Endothelial cell of umbilical vein (primary cell): ENCODE measurements at regions not wholly inside any gene's neighbourhood (a gene's known extent, or its start where the extent isn't known, plus 50 kb on each side); places are given as distances from the start of the nearest gene placed in this dataset.

ENCODE experiments used
- BruUV-seq: library from RNA; stranded (reverse); fragments of 400-500 nt; replicated peaks from 2 replicates; lab custom pipeline; 2021; lab: Mats Ljungman, UMichigan
- CTCF ChIA-PET: fragments of 300-600, 350-600 bp; sonication (Branson Sonifier 250); formaldehyde crosslinking; loops from one replicate; lab custom pipeline; 2021; ENCODE audit warnings: antibody characterized with exemption, inconsistent platforms; lab: Charles Lee
- POLR2A ChIA-PET: fragments of 300-600, 350-600 bp; sonication (Branson Sonifier 250); formaldehyde crosslinking; loops from one replicate; lab custom pipeline; 2021; ENCODE audit warnings: antibody characterized with exemption, inconsistent platforms; lab: Charles Lee
- DNase-seq: peaks from one replicate; pipeline ENCODE4 v3.0.0-alpha.2; 2011; ENCODE audit warnings: low read depth, low spot score
- FAIRE-seq: peaks from 2 replicates; lab custom pipeline; 2011; peaks lifted over from hg19 to GRCh38; lab: Jason Lieb, UNC
- H2AFZ ChIP-seq: 2 replicates; pipeline ENCODE4 v1.6.0; 2012; ENCODE audit warnings: low read depth, low read length, control low read depth, inconsistent platforms
- H3K27ac ChIP-seq: 2 replicates; pipeline ENCODE4 v1.5.1; 2011; ENCODE audit warnings: low read depth, mild to moderate bottlenecking, control low read depth, low read length, moderate library complexity; ENCODE audit not compliant: insufficient read depth
- H3K27me3 ChIP-seq, 2 experiments: 2 replicates each; pipeline versions ENCODE4 v1.6.0 to v1.6.1; 2011; ENCODE audit warnings: low read length in 2 of 2, mixed read lengths in 1 of 2; ENCODE audit not compliant: control insufficient read depth in 2 of 2, insufficient read depth in 2 of 2
- H3K36me3 ChIP-seq, 2 experiments: 2 replicates in 1 of 2; 3 replicates in 1 of 2; pipeline ENCODE4 v1.5.1; 2011; ENCODE audit warnings: low read length in 2 of 2, mild to moderate bottlenecking in 1 of 2, moderate library complexity in 1 of 2; ENCODE audit not compliant: control insufficient read depth in 2 of 2, insufficient read depth in 2 of 2; ENCODE audit errors: extremely low read depth in 1 of 2
- H3K4me1 ChIP-seq: 3 replicates; pipeline ENCODE4 v1.5.1; 2011; ENCODE audit warnings: mild to moderate bottlenecking, low read length; ENCODE audit not compliant: control insufficient read depth, insufficient read depth; ENCODE audit errors: extremely low read depth
- H3K4me2 ChIP-seq: 2 replicates; pipeline ENCODE4 v1.6.1; 2011; ENCODE audit warnings: low read length, control low read depth, mixed read lengths; ENCODE audit not compliant: insufficient read depth
- H3K4me3 ChIP-seq, 3 experiments: fragments of 200-600 bp in 1 of 3; sonication (generic), shearing (Covaris generic) in 1 of 3; replicated peaks in 1 of 3; 2 replicates each; pipeline ENCODE4 v1.5.1; 2011 to 2016; ENCODE audit warnings: control low read depth in 3 of 3, low read length in 3 of 3, mild to moderate bottlenecking in 2 of 3, inconsistent platforms in 1 of 3, low read depth in 1 of 3, moderate library complexity in 1 of 3; ENCODE audit not compliant: insufficient read depth in 1 of 3
- H3K79me2 ChIP-seq: 2 replicates; pipeline ENCODE4 v1.6.0; 2012; ENCODE audit warnings: low read length, inconsistent platforms; ENCODE audit not compliant: control insufficient read depth, insufficient read depth
- H3K9ac ChIP-seq: replicated peaks from 2 replicates; pipeline ENCODE3; 2011; ENCODE audit warnings: low read length, control low read depth; ENCODE audit not compliant: insufficient read depth; ENCODE audit errors: extremely low read depth
- H3K9me1 ChIP-seq: replicated peaks from 3 replicates; pipeline ENCODE4 v1.6.0; 2011; ENCODE audit warnings: mild to moderate bottlenecking, low read length; ENCODE audit not compliant: control insufficient read depth, insufficient read depth; ENCODE audit errors: extremely low read depth
- H3K9me3 ChIP-seq: replicated peaks from 2 replicates; pipeline ENCODE4 v1.5.1; 2012; ENCODE audit warnings: low read length, inconsistent platforms; ENCODE audit not compliant: control insufficient read depth, insufficient read depth
- H4K20me1 ChIP-seq: replicated peaks from 2 replicates; pipeline ENCODE3; 2011; ENCODE audit warnings: mild to moderate bottlenecking, low read length; ENCODE audit not compliant: control insufficient read depth, insufficient read depth; ENCODE audit errors: extremely low read depth
- CTCF ChIP-seq, 2 donors: IDR thresholded peaks; 1 replicate in 1 of 2; 2 replicates in 1 of 2; pipeline ENCODE4 v1.5.1; 2011; ENCODE audit warnings: low read length in 2 of 2, mild to moderate bottlenecking in 2 of 2, moderate library complexity in 2 of 2, control low read depth in 1 of 2, inconsistent platforms in 1 of 2, low read depth in 1 of 2; ENCODE audit not compliant: insufficient read depth in 1 of 2; ENCODE audit errors: extremely low read depth in 1 of 2
- EZH2 ChIP-seq: IDR thresholded peaks from 2 replicates; pipeline ENCODE4 v1.6.1; 2012; ENCODE audit warnings: borderline replicate concordance, low read depth, mild to moderate bottlenecking, moderate library complexity, low read length, inconsistent platforms; ENCODE audit not compliant: severe bottlenecking
- FOS ChIP-seq: IDR thresholded peaks from 2 replicates; pipeline ENCODE4 v1.6.1; 2011; ENCODE audit warnings: mild to moderate bottlenecking, low read length, moderate library complexity, borderline replicate concordance; ENCODE audit not compliant: insufficient read depth
- GATA2 ChIP-seq: IDR thresholded peaks from 2 replicates; pipeline ENCODE4 v1.7.0; 2011; ENCODE audit warnings: low read depth, mild to moderate bottlenecking, moderate library complexity, mixed read lengths, low read length; ENCODE audit not compliant: insufficient read length, insufficient read depth
- JUN ChIP-seq: IDR thresholded peaks from 2 replicates; pipeline ENCODE4 v1.6.1; 2011; ENCODE audit warnings: borderline replicate concordance, low read depth; ENCODE audit not compliant: insufficient read length, insufficient read depth
- MAX ChIP-seq: IDR thresholded peaks from 2 replicates; pipeline ENCODE4 v1.6.1; 2011; ENCODE audit not compliant: insufficient read depth, insufficient read length
- MYC ChIP-seq: IDR thresholded peaks from one replicate; pipeline ENCODE4 v1.6.1; 2011; ENCODE audit warnings: mild to moderate bottlenecking, low read depth, low read length
- POLR2A ChIP-seq: IDR thresholded peaks from 2 replicates; pipeline ENCODE4 v1.6.1; 2012; ENCODE audit warnings: low read depth, mild to moderate bottlenecking, control low read depth, low read length
- POLR2AphosphoS5 ChIP-seq: IDR thresholded peaks from 2 replicates; pipeline ENCODE4 v1.6.1; 2012; ENCODE audit warnings: low read depth, mild to moderate bottlenecking, control low read depth, low read length, moderate library complexity; ENCODE audit not compliant: insufficient read depth
- dilution Hi-C: fragments of 300-500 bp; cut with MboI; formaldehyde crosslinking; loops from one replicate; pipeline ENCODE4 v1.15.0; 2019; ENCODE audit warnings: low sequenced_read_pairs; ENCODE audit not compliant: extremely low pct_ligation_motif_present
- intact Hi-C: fragments of 100-400 bp; cut with micrococcal nuclease; formaldehyde crosslinking; loops from one replicate; pipeline ENCODE4 v1.10.0; 2022

DNA sequence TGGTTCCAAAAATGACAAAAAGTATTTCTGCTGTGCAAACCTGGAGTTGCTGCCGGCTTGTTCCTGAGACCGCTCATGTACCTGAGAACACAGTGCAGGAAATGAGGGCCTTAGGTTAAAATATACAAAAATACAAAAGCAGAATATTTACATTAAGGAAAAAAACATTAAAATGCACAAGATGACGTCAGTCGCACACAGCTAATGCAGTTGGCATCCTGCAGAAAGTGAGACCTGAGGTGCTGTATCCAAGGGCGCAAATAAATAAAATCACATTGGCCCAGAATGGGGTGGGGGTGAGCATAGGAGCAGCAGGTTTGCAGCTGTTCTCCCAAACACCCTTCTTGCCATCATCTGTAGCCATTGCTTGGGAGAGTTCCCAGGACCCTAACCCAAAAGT is 310.6 kb upstream of the BTBD3 start:
- dilution Hi-C loops, result no loop called here

GRCh38 chr20:11608736-11609135 is 309.0 kb upstream of the BTBD3 start:
- H2AFZ ChIP-seq, result no peak overlapping the region
- FAIRE-seq (no peak), DNase-seq (no peak)
- no TSS peak for BruUV-seq
- H3K27me3 ChIP-seq, result no peaks in the 10 kb centered on the region
- intact Hi-C loops, result no loop called here
- H3K4me1 ChIP-seq, result no peaks in the 10 kb centered on the region
- dilution Hi-C loops, result no loop called here
- no peaks in the 10 kb centered on the region for H3K36me3 ChIP-seq
- H4K20me1 ChIP-seq, result no peaks in the 10 kb centered on the region
- no peaks in the 10 kb centered on the region for H3K9me3 ChIP-seq
- TF ChIP-seq FOS (no peak), MAX (no peak), JUN (no peak), EZH2 (no peak), POLR2AphosphoS5 (no peak), MYC (no peak), GATA2 (no peak), POLR2A (no peak), CTCF (IDR thresholded peaks at IDR 0.05; ENCODE audit: extremely low read depth in 1 of 2, insufficient read depth in 1 of 2, low read depth in 1 of 2, low read length in 2 of 2) (no peak)
- no peaks in the 10 kb centered on the region for H3K79me2 ChIP-seq
- H3K4me3 ChIP-seq, result no peak overlapping the region
- H3K9me1 ChIP-seq, result no peaks in the 10 kb centered on the region
- POLR2A ChIA-PET, result no interaction called here
- no peak overlapping the region for H3K9ac ChIP-seq
- H3K4me2 ChIP-seq, result no peak overlapping the region
- H3K27ac ChIP-seq, result no peak overlapping the region
- CTCF ChIA-PET, result no interaction called here

More for the DNA sequence above, 310.6 kb upstream of the BTBD3 start:
- no peaks in the 10 kb centered on the region for H3K9me1 ChIP-seq
- H3K36me3 ChIP-seq, result no peaks in the 10 kb centered on the region
- FAIRE-seq, result no peak
- H3K79me2 ChIP-seq, result no peaks in the 10 kb centered on the region
- no peak for DNase-seq
- no peak overlapping the region for H3K9ac ChIP-seq
- CTCF ChIA-PET, result no interaction called here
- H2AFZ ChIP-seq, result no peak overlapping the region
- H3K4me3 ChIP-seq, result no peak overlapping the region
- no peaks in the 10 kb centered on the region for H3K4me1 ChIP-seq
- no peaks in the 10 kb centered on the region for H3K9me3 ChIP-seq
- no peak overlapping the region for H3K4me2 ChIP-seq
- POLR2A ChIA-PET, result no interaction called here
- H3K27ac ChIP-seq, result no peak overlapping the region
- intact Hi-C loops, result no loop called here
- H3K27me3 ChIP-seq, result no peaks in the 10 kb centered on the region
- BruUV-seq, result no TSS peak
- no peak for TF ChIP-seq POLR2AphosphoS5
- no peaks in the 10 kb centered on the region for H4K20me1 ChIP-seq
